Stimulated activated CD4-positive, alpha-beta T cell treated with anti-CD3 and anti-CD28 coated beads, Interleukin-1b, Interleukin-23, amount 100 ng/mL, for 1 hour (primary cell): ENCODE measurements at regions not wholly inside any gene's neighbourhood (a gene's known extent, or its start where the extent isn't known, plus 50 kb on each side); places are given as distances from the start of the nearest gene placed in this dataset.

ENCODE experiments used
- DNase-seq, 2 donors: peaks; one replicate each; pipeline ENCODE4 v3.0.0-alpha.2; 2020; ENCODE audit warnings: low read depth in 2 of 2

- DNase-seq: no peak
These were observed 283.8 kb downstream of the TLE3 start for GRCh38 chr15:69813881-69814280.

DNA sequence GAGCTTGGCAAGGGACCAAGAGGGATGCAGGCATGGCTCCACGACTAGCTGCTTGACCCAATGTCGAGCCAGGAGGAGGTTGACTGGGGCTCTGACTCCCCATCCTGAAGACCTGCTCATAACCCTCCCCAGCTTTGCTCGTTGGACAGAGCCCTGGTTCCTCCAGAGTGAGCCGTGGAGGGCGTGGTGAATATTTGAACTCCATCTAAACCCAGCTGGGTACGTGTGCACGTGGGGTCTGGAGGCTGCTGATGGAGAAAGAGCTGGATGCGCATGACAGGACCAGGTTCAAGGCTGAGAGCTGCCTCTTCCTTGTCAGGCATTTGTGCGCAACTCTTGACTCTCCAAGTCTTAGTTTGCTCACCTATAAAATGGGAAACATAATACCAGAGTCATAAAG, 282.8 kb downstream of the TLE3 start:
- DNase-seq: no peak

- no peak for DNase-seq
These were observed 281.9 kb downstream of the TLE3 start for GRCh38 chr15:69815793-69816192.

DNA sequence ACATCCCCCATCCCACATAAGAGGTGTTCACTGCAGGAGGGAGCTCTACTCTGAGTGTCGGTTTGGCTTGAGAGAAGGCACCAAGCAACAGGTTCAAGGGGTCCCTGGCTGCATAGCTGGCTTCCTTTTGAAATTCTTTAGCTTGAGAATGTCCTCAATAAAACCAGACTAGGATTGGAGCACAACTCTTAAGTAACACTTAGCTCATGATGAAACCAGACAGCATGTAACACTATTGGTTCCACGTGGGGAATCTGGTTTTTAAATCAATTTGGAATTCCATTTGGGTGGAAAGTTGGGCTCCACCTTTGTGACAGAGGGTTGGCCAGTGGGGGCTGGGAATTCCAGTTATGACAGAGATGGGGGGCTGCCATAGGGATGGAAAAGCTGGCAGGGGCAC, 281.2 kb downstream of the TLE3 start:
- no peak for DNase-seq

DNA sequence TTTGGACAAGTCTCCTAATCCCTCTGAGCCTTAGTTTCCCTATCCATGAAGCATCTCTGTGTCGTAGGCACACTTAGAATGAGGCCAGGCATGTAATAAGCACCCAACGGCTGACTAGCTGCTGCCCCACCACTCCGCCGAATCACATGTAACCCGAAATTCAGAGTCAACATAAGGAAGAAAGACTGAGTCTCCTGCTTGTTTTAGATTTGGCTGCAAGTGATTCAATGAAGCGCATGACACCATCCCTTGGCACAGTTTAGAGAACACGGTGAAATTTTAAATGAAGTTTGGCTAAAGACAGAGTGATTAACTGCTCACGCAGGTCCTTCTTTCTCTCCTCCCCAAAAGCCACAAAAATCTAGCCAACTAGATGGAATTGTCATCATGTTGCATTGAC, 279.2 kb downstream of the TLE3 start:
- DNase-seq: no peak

- no peak for DNase-seq
These were observed 278.3 kb downstream of the TLE3 start for GRCh38 chr15:69819371-69819770.

DNA sequence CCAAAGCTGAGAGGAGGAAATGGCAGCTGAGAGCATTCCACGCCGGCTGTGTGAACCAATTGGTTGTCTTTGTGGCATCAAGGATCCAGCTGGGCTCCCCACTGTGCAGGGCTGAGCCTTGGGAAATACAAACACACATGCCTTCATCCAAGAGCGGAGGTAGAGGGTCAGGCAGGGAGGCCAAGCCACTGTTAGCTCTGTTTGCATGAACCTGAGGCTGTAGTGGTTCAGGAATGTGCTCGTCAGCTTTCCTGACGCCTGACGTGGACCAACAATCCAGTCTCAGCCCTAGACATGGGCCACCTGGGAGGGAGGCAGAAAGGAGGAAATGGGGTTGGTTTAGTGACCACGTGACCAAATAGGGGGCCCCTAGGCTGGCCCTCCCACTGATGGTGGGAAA, 276.9 kb downstream of the TLE3 start:
- DNase-seq: no peak

GRCh38 chr15:69823223-69823907, 274.4 kb downstream of the TLE3 start:
- no peak for DNase-seq

- no peak for DNase-seq
These were observed 273.4 kb downstream of the TLE3 start for GRCh38 chr15:69824075-69824876.

DNA sequence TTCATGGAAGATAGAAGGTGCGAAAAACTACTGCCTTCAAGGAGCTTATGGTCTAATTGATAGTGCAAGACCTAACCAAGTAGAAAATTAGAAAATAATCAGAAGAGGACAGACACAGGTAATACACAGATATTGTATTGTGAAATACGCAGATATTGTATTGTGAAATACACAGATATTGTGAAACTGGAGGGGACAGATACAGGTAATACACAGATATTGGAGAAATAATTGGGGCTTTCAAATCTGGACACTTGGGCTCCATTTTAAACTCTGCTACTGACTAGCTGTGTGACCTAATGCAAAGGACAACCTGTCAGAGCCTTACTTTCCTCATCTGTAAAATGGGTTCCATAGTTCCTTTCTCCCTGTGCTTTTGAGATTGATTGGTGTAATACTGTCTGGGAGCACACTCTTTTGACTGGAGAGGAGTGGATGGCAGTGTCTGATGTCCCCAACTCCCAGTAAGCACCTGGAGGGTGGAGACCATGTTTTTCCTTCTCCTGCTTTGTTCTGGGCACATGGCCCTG, 272.8 kb downstream of the TLE3 start:
- DNase-seq: no peak

DNA sequence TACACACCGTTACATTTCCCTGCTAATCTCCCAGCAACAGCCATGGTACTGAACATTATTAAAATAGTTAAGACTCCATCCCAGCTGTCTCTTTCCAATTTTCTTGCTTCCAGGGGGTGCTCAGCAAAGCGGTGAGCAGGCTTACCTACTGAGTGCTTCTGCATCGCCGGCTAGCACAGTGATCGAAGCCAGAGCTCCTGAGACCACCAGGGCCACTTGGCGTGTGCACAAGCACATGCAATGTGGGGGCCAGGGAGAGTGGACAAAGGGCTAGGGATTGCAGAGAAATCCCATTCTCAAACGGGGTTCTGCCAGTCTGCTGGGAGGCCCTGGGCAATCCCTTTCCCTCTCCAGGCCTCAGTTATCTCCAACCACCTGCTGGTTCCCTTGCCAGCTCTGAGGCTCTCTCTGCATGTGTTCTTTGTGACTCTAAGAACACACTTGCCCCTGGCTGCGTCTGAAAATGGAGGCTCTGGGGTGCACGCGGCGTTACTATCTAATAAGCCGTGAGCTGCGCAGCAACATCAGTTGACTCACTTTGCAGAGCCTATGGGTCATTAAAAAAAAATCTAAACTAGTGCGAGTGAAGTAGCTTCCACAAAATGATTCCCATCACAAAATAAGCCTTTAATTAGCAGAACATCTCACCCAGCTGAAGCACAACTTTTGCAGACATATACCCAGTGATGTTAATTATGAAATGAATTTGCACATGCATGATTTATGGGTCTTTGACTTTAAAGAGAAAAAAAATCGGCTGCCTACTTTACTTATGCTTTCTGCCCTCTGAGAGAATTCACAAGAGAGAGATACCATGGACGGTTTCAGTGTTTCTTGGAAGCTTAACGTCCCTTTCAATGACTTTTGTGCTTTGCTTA, 271.5 kb downstream of the TLE3 start:
- DNase-seq: no peak

GRCh38 chr15:69826819-69827175, 270.9 kb downstream of the TLE3 start:
- no peak for DNase-seq

GRCh38 chr15:69827751-69828150, 270.0 kb downstream of the TLE3 start:
- no peak for DNase-seq

GRCh38 chr15:69828181-69828828, 269.4 kb downstream of the TLE3 start:
- DNase-seq: no peak

- no peak for DNase-seq
These were observed 267.7 kb downstream of the TLE3 start for GRCh38 chr15:69829974-69830373.

DNA sequence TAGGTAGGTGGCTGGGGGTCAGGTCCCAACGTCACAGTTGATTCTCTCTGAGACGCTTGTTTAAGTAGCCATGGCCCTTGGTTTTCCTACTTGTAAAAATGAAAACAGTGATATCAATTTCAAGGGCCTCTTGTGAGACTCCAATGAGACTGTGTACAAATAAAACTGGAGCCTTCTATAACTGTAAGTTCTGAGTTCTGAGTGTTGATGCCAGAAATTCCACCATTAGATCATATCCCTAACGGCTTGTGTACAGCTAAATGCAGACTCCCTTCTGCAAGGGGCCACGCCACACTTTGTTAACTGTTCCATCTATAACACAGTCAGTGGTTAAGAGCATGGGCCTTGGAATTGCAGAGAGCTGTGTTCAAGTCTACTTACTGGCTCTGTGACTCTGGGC, 267.3 kb downstream of the TLE3 start:
- no peak for DNase-seq

DNA sequence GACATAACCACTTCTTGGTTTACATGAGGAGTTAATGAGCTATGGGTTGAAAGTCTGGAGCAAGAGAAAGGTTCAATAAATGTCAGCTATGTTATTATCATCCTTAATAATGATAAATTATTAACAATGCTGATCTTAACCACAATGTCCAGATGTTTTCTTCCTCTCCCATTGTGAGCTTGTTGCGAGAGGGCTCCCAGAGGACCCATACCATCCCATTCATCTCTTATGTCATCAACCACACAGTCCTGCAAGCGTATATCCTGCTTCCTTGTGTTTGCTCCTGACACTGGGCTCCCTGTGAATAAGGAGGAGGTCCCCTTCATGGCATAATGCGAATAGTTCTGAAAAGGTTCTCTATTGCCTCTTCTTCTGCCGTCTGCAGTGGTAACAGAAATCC, 266.8 kb downstream of the TLE3 start:
- no peak for DNase-seq

GRCh38 chr15:69834267-69834666, 263.4 kb downstream of the TLE3 start:
- DNase-seq: no peak

- DNase-seq: no peak
These were observed 263.0 kb downstream of the TLE3 start for GRCh38 chr15:69834761-69835160.

DNA sequence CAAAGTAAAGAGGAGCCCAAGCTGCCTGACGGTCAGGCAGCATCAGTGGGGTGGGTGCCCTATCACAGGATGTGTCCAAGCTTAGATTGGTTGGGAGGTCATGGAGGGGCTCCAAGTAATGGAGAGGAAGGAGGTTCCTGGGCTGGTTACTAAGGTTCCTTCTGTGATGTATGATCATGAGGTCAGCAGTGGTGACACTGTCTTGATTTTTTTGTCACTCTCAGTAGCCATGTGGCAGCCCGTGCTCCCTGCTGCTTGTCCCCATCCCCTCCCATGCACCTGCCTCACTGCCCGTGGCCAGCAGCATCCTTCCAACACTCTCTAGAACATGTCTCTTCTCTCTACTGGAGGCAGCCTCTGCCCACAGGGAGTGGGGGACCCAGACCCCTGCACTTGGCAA, 261.7 kb downstream of the TLE3 start:
- no peak for DNase-seq

DNA sequence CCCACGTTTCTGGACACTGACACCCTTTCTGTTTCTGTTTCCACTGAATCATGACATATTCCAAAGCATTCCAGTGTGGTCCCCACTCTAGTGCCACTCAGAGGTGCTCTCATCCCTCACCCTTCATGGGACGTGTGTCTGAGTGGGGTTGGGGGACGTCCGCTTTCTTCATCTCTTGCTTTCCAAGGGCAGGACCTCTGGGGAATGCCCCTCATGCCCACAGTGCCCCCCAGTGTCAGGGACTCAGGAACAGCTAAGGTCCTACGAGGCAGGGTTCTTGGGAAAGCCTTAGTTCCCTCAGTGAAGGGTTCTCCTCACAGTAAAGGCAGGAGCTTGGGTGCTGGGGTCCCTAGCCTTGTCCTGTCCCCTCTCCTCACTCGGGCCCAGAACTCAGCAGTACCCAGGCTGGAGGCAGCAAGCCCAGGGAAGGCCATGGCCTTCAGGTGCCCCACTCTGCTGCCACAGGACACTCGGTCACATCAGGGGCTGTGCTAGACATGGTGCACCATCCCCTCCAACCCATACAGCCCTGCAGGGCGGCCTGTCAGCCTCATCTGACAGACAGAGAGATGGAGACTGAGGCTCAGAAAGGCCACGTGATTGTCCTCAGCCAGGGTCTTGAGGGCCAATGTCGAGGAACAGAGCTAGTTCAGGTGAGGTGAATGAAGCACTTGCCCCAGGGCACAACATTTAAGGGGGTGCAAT, 261.0 kb downstream of the TLE3 start:
- no peak for DNase-seq
